Smooth muscle cell (in vitro differentiated cells): ENCODE measurements at regions not wholly inside any gene's neighbourhood (a gene's known extent, or its start where the extent isn't known, plus 50 kb on each side); places are given as distances from the start of the nearest gene placed in this dataset.

Experiments
- DNase-seq: peaks from one replicate; lab custom pipeline; 2025; ENCODE audit not compliant: unreplicated experiment; lab: John Stamatoyannopoulos, UW
- H2AFZ ChIP-seq: fragments of 200-600 bp; sonication (generic); 2 replicates; pipeline ENCODE4 v1.6.0; 2016; ENCODE audit warnings: antibody characterized with exemption, low read depth, mild to moderate bottlenecking
- H3F3A ChIP-seq: fragments of 200-600 bp; sonication (generic); 2 replicates; pipeline ENCODE4 v1.6.0; 2017; ENCODE audit warnings: antibody characterized with exemption, low read depth
- H3K27ac ChIP-seq: fragments of 200-600 bp; sonication (generic); 2 replicates; pipeline ENCODE4 v1.5.1; 2016; ENCODE audit warnings: low read depth, mild to moderate bottlenecking
- H3K27me3 ChIP-seq: fragments of 200-600 bp; sonication (generic); 2 replicates; pipeline ENCODE4 v1.6.1; 2016; ENCODE audit warnings: low read depth, mild to moderate bottlenecking
- H3K36me3 ChIP-seq: fragments of 200-600 bp; sonication (generic); 2 replicates; pipeline ENCODE4 v1.5.1; 2016; ENCODE audit warnings: low read depth
- H3K4me1 ChIP-seq: fragments of 200-600 bp; sonication (generic); 2 replicates; pipeline ENCODE4 v1.5.1; 2016; ENCODE audit warnings: low read depth
- H3K4me2 ChIP-seq: fragments of 200-600 bp; sonication (generic); 2 replicates; pipeline ENCODE4 v1.6.0; 2016; ENCODE audit warnings: mild to moderate bottlenecking
- H3K4me3 ChIP-seq: fragments of 200-600 bp; sonication (generic); 2 replicates; pipeline ENCODE4 v1.5.1; 2016; ENCODE audit warnings: mild to moderate bottlenecking
- H3K79me2 ChIP-seq: fragments of 200-600 bp; sonication (generic); 2 replicates; pipeline ENCODE4 v1.6.0; 2016; ENCODE audit warnings: low read depth, mild to moderate bottlenecking
- H3K9ac ChIP-seq: fragments of 200-600 bp; sonication (generic); 2 replicates; pipeline ENCODE4 v1.6.0; 2016; ENCODE audit warnings: low read depth
- H3K9me3 ChIP-seq: fragments of 200-600 bp; sonication (generic); replicated peaks from 2 replicates; pipeline ENCODE4 v1.5.1; 2016; ENCODE audit warnings: low read depth
- H4K20me1 ChIP-seq: fragments of 200-600 bp; sonication (generic); 2 replicates; pipeline ENCODE4 v1.6.0; 2016; ENCODE audit warnings: low read depth
- WGBS: methylation state at CpG from one replicate; pipeline ENCODE4 v1.1.7; 2016; ENCODE audit warnings: low lambda C conversion rate; 5-methylcytosine and 5-hydroxymethylcytosine counted together
- TF ChIP-seq, protein P1 (sequence below): fragments of 200-600 bp; sonication (generic); IDR thresholded peaks from 2 replicates; pipeline ENCODE4 v1.5.1; 2017; ENCODE audit warnings: borderline replicate concordance, mild to moderate bottlenecking, antibody characterized with exemption; ENCODE audit not compliant: insufficient read depth, poor library complexity, severe bottlenecking

DNA sequence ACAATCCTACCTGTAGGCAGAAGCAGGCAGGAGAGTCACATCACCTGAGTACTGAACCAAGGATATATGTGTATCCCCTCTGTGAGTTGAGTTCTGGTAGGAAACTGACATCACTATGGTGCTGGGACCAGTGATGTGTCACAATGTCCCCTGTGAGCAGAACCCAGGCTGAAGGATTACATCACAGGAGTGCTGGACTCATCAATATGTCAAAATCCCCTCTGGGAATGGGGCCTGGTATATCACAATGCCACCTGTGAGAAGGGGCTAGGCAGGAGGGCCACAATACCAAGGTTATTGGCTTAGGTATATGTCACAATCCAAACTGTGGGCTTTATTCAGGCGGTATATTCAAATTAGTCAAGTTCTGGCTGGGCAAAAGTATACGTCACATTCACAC lies 2098.3 kb downstream of the TP53TG3F start:
- no peak overlapping the region for H3K9ac ChIP-seq
- H4K20me1 ChIP-seq = no peaks in the 10 kb centered on the region
- H3K36me3 ChIP-seq = no peaks in the 10 kb centered on the region
- no peaks in the 10 kb centered on the region for H3K9me3 ChIP-seq
- H3K27me3 ChIP-seq = no peaks in the 10 kb centered on the region
- H3K79me2 ChIP-seq = no peaks in the 10 kb centered on the region
- no peak overlapping the region for H3K4me2 ChIP-seq
- no peaks in the 10 kb centered on the region for H3K4me1 ChIP-seq
- 60% methylated on average over 2 of the region's 2 CpGs for WGBS
- no peak overlapping the region for H3K27ac ChIP-seq
- TF ChIP-seq, protein P1, sequence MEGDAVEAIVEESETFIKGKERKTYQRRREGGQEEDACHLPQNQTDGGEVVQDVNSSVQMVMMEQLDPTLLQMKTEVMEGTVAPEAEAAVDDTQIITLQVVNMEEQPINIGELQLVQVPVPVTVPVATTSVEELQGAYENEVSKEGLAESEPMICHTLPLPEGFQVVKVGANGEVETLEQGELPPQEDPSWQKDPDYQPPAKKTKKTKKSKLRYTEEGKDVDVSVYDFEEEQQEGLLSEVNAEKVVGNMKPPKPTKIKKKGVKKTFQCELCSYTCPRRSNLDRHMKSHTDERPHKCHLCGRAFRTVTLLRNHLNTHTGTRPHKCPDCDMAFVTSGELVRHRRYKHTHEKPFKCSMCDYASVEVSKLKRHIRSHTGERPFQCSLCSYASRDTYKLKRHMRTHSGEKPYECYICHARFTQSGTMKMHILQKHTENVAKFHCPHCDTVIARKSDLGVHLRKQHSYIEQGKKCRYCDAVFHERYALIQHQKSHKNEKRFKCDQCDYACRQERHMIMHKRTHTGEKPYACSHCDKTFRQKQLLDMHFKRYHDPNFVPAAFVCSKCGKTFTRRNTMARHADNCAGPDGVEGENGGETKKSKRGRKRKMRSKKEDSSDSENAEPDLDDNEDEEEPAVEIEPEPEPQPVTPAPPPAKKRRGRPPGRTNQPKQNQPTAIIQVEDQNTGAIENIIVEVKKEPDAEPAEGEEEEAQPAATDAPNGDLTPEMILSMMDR = no peak
- no peak overlapping the region for H3K4me3 ChIP-seq
- DNase-seq = no peak
- H2AFZ ChIP-seq = no peak overlapping the region
- no peaks in the 10 kb centered on the region for H3F3A ChIP-seq

DNA sequence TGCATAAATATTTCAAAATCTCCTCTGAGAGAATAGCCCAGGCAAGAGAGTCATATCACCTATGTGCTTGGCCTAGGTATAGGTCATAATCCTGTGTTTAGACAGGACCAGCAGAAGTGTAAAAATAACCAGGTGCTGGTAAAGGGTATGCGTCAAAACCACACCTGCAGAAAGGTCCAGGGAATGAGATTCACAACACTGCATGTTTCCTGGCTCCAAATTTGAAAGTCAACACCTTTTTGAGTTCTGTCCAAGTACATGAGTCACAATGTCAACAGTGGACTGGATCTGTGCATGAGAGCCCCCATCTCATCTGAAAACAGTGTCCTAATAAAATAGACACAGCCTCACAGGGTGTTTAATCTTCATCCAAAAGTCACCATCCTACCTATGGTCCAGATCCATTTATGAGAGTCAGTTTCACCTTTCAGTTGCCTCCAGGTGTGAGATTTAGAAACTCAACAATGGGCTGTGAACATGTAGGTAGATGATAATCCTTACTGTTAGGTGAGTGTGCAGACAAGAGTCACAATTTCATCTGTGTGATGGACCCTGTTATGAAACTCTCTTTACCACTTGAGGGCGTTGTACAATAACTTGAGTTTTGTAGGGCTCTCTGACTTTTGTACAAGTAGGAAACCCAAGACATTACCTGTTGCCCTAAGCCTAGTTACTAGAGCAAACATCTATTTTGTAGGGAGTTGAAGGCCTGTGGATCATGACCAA lies 2100.7 kb downstream of the TP53TG3F start:
- Histone ChIP-seq H3K79me2 (no peaks in the 10 kb centered on the region), H3K9me3 (no peaks in the 10 kb centered on the region), H3K9ac (no peak overlapping the region), H2AFZ (no peak overlapping the region), H3K27ac (no peak overlapping the region), H3K4me3 (no peak overlapping the region), H3K36me3 (no peaks in the 10 kb centered on the region), H3F3A (no peaks in the 10 kb centered on the region), H3K4me2 (no peak overlapping the region), H3K27me3 (no peaks in the 10 kb centered on the region), H4K20me1 (no peaks in the 10 kb centered on the region), H3K4me1 (no peaks in the 10 kb centered on the region)
- 53% methylated on average over 2 of the region's 2 CpGs for WGBS
- no peak for DNase-seq
- TF ChIP-seq, protein P1 = no peak

DNA sequence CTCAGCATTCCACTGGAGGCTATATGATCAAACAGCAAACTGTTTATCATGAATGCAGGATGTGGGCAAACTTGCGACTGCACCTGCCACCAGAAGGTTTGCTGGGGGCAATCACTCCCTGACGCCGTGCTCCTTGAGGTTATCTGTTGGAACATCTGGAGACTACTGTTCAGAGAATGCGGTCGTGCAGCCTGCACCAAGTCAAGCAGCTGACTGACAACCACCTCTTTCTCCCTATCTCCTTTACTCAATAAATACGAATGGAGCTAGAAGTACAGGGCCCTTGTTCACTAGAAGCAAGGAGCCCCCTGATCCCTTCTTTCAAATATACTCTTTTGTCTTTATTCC lies 2101.2 kb downstream of the TP53TG3F start:
- WGBS = 63% methylated on average over 6 of the region's 6 CpGs
- H3K79me2 ChIP-seq = no peaks in the 10 kb centered on the region
- no peaks in the 10 kb centered on the region for H3K27me3 ChIP-seq
- H3K36me3 ChIP-seq = no peaks in the 10 kb centered on the region
- H3K9ac ChIP-seq = no peak overlapping the region
- H3F3A ChIP-seq = no peaks in the 10 kb centered on the region
- no peaks in the 10 kb centered on the region for H3K4me1 ChIP-seq
- TF ChIP-seq, protein P1 = no peak
- H3K27ac ChIP-seq = no peak overlapping the region
- no peak overlapping the region for H3K4me2 ChIP-seq
- no peaks in the 10 kb centered on the region for H3K9me3 ChIP-seq
- H3K4me3 ChIP-seq = no peak overlapping the region
- no peak for DNase-seq
- no peaks in the 10 kb centered on the region for H4K20me1 ChIP-seq
- no peak overlapping the region for H2AFZ ChIP-seq

DNA sequence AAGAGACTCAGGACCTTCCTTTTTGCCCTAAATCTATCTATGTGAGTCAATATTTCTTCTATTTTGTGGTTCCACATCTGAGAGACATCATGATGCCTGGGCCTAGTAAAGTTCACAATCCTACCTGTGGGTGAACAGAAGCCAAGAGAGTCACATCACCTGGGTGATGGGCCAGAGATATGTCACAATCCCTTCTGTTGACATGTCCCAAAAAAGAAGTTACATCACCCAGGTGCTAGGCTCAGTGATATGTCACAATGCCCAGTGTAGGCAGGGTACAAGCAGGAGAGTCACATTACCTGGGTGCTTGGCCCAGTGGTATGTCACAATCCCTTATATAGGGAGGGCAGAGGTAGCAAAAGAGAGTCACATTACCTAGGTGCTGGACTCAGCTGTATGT lies 2101.9 kb downstream of the TP53TG3F start:
- Histone ChIP-seq H3K79me2 (no peaks in the 10 kb centered on the region), H3F3A (no peaks in the 10 kb centered on the region), H2AFZ (no peak overlapping the region), H3K4me3 (no peak overlapping the region), H3K27ac (no peak overlapping the region), H3K9me3 (no peaks in the 10 kb centered on the region), H3K27me3 (no peaks in the 10 kb centered on the region), H3K36me3 (no peaks in the 10 kb centered on the region), H3K9ac (no peak overlapping the region), H4K20me1 (no peaks in the 10 kb centered on the region), H3K4me2 (no peak overlapping the region), H3K4me1 (no peaks in the 10 kb centered on the region)
- TF ChIP-seq, protein P1 = no peak
- no peak for DNase-seq
